ENCODE measurements at regions not wholly inside any gene's neighbourhood (a gene's known extent, or its start where the extent isn't known, plus 50 kb on each side); places are given as distances from the start of the nearest gene placed in this dataset.
"Not testable (repeated sequence)": the region's sequence is repeated elsewhere in the genome, so short reads cannot be mapped to it uniquely, and the experiment has no call there.

GRCh38 chr6:20346948-20347347, 54.7 kb upstream of the E2F3 start:
- not testable (repeated sequence) for DNase-seq

- DNase-seq = no peak
Measured at GRCh38 chr6:20348041-20348440, 53.6 kb upstream of the E2F3 start.

- DNase-seq = no peak
Measured at GRCh38 chr6:20349225-20349624, 52.5 kb upstream of the E2F3 start.

- DNase-seq = no peak
Measured at GRCh38 chr6:20350215-20350614, 51.5 kb upstream of the E2F3 start.

GRCh38 chr6:20351534-20351933, 50.1 kb upstream of the E2F3 start:
- no peak for DNase-seq
